ENCODE measurements at regions not wholly inside any gene's neighbourhood (a gene's known extent, or its start where the extent isn't known, plus 50 kb on each side); places are given as distances from the start of the nearest gene placed in this dataset.
A peak's percentile ranks its signal among the peaks of the same experiment; 100 is the strongest.
"Not testable (repeated sequence)": the region's sequence is repeated elsewhere in the genome, so short reads cannot be mapped to it uniquely, and the experiment has no call there.

GRCh38 chr6:4653141-4653540 is 123.1 kb upstream of the CDYL start:
- DNase-seq, result no peak

GRCh38 chr6:4651831-4652467 is 124.3 kb upstream of the CDYL start:
- no peak for DNase-seq

- DNase-seq, result no peak
Measured at GRCh38 chr6:4649728-4650127, 126.5 kb upstream of the CDYL start.

- DNase-seq, result peak in 1 of 2 experiments; percentile 3
Measured at GRCh38 chr6:4647414-4648365, 128.5 kb upstream of the CDYL start.

GRCh38 chr6:4645713-4646360 is 130.4 kb upstream of the CDYL start:
- no peak for DNase-seq

GRCh38 chr6:4644996-4645395 is 131.2 kb upstream of the CDYL start:
- DNase-seq, result no peak

- no peak for DNase-seq
Measured at GRCh38 chr6:4641461-4641860, 134.7 kb upstream of the CDYL start.

- DNase-seq, result no peak
Measured at GRCh38 chr6:4640139-4640538, 136.1 kb upstream of the CDYL start.

GRCh38 chr6:4638641-4639040 is 137.6 kb upstream of the CDYL start:
- no peak for DNase-seq

GRCh38 chr6:4637691-4638433 is 138.3 kb upstream of the CDYL start:
- peak; percentile 3 to 11 for DNase-seq

GRCh38 chr6:4636881-4637224 is 139.4 kb upstream of the CDYL start:
- DNase-seq, result no peak

GRCh38 chr6:4636191-4636880 is 139.9 kb upstream of the CDYL start:
- DNase-seq, result no peak

- DNase-seq, result no peak
Measured at GRCh38 chr6:4635666-4636065, 140.5 kb upstream of the CDYL start.

GRCh38 chr6:4632421-4632820 is 143.8 kb upstream of the CDYL start:
- DNase-seq, result no peak

GRCh38 chr6:4629789-4630188 is 146.4 kb upstream of the CDYL start:
- not testable (repeated sequence) for DNase-seq

GRCh38 chr6:4625557-4625956 is 150.6 kb upstream of the CDYL start:
- no peak for DNase-seq

- DNase-seq, result no peak
Measured at GRCh38 chr6:4624726-4625125, 151.5 kb upstream of the CDYL start.

- no peak for DNase-seq
Measured at GRCh38 chr6:4620284-4621151, 155.7 kb upstream of the CDYL start.

- DNase-seq, result no peak
Measured at GRCh38 chr6:4616311-4616710, 159.9 kb upstream of the CDYL start.

- DNase-seq, result no peak
Measured at GRCh38 chr6:4615891-4616290, 160.3 kb upstream of the CDYL start.

GRCh38 chr6:4615231-4615630 is 161.0 kb upstream of the CDYL start:
- no peak for DNase-seq

GRCh38 chr6:4614637-4615036 is 161.6 kb upstream of the CDYL start:
- DNase-seq, result no peak

Measured in stimulated activated CD4-positive, alpha-beta T cell treated with anti-CD3 and anti-CD28 coated beads, Interleukin-4, amount 100 ng/mL, for 4 hours (primary cell).